NCI-H1930 (cell line): ENCODE measurements at regions not wholly inside any gene's neighbourhood (a gene's known extent, or its start where the extent isn't known, plus 50 kb on each side); places are given as distances from the start of the nearest gene placed in this dataset.
"Not testable (repeated sequence)": the region's sequence is repeated elsewhere in the genome, so short reads cannot be mapped to it uniquely, and the experiment has no call there.

Source experiments
- DNase-seq, 2 experiments: peaks; one replicate each; lab custom pipeline; 2025; lab: John Stamatoyannopoulos, UW

DNA sequence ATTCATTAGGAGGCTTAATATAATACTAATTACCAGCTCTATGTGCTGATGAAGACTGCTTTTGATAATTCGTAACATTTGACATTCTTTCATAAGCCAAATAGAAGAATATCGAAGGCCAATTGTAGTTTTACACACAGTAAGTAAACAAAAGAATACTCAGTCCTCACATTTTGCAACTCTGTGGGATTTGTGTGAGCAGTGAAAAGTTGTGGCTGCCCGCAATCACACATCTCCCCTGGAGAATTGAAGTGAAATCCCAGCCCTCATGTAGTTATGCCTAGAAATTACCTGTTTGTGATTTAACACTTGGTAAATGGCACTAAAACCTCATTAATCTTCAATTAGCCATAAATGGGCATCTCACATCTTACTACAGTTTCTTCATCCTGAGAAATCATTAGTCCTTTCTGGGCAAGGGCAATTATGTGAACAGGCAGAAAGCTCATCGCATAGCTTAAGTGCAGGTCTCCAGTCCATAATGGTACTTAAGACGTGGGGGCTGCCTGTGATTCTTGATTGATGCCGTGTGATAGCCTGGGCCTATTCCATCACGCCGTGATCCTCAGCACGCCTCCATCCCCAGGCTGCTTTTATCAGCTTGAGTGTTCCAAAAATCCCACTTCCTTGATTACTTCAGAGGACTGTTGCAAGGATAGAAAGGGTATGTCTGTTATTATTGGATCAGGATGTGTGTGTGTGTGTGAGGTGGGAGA, 97.9 kb upstream of the METTL14 start:
- no peak for DNase-seq

- DNase-seq = no peak
Observed at GRCh38 chr4:118587946-118588345, 97.2 kb upstream of the METTL14 start.

DNA sequence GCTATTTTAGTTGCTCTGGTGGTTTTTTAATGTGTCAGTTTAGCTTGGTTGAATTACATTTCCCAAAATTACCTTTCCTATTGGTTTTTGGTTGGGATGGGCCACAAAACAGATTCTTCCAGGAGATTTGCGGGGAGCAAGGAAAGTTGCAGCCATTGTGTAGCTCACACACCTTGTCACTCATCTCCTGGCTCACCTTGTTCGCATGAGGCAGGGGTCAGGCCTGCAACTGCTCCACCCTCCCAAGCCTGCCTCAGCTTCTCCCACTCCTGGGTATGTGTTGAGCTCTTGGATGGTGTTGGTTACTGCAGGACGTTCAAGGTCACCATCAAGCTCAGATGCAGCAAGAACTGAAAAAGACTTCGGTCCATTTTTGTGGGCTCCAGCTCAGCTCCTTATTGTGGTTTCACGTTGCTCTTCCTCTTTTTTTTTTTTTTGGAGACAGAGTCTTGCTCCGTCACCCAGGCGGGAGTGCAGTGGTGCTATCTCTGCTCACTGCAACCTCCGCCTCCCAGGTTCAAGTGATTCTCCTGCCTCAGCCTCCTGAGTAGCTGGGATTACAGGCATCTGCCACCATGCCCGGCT, 95.6 kb upstream of the METTL14 start:
- no peak for DNase-seq

GRCh38 chr4:118591339-118592046, 93.7 kb upstream of the METTL14 start:
- DNase-seq = peak; percentile 84 to 95

DNA sequence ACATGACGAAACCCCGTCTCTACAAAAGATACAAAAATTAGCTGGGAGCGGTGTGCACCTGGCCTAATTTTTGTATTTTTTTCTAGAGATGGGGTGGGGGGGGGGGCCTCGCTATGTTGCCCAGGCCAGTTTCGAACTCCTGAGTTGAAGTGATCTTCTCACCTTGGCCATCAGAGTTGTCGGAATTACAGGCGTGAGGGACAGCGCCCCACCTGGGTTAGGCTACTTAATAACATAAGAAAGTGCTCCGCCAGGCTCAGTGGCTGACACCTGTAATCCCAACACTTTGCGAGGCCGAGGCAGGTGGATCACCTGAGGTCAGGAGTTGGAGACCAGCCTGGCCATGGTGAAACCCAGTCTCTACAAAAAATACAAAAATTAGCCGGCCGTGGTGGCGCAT, 92.9 kb upstream of the METTL14 start:
- DNase-seq = not testable (repeated sequence)

- not testable (repeated sequence) for DNase-seq
Observed at GRCh38 chr4:118595883-118596282, 89.3 kb upstream of the METTL14 start.

DNA sequence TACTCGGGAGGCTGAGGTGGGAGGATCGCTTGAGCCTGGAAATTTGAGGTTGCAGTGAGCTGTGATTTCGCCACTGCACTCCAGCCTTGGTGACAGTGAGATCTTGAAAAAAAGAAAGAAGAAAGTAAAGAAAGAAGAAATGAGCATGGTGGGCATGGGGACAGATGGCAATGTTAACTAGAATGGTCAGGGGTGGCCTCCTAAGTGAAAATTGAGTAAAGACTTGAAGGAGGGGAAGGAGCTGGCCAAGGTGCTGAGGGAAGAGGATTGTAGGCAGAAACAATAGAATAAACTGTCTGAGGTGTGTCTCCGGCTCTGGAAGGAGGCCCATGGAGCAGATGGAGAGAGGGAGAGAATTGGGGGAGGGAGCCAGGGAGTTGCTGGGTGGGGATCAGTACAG, 60.1 kb upstream of the METTL14 start:
- DNase-seq = not testable (repeated sequence)

DNA sequence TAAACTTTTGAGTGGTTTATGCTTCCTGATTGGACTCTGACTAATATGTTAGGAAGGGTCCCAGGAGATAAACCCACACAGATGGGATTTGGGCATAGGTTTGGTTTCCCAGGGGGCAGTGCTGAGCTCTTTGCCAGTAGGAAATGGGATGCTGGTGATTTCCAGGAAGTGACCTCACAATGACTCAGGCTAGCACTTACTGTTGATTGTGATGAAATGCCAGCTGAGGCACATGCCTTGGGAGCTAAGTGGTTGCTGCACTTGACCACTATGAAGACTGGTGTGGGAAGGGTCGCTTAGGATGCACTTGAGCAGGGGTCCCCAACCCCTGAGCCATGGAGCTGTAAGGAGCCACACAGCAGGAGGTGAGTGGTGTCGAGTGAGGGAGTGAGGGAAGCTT, 55.5 kb upstream of the METTL14 start:
- DNase-seq = not testable (repeated sequence)

- DNase-seq = not testable (repeated sequence)
Observed at GRCh38 chr4:118630897-118631296, 54.3 kb upstream of the METTL14 start.

DNA sequence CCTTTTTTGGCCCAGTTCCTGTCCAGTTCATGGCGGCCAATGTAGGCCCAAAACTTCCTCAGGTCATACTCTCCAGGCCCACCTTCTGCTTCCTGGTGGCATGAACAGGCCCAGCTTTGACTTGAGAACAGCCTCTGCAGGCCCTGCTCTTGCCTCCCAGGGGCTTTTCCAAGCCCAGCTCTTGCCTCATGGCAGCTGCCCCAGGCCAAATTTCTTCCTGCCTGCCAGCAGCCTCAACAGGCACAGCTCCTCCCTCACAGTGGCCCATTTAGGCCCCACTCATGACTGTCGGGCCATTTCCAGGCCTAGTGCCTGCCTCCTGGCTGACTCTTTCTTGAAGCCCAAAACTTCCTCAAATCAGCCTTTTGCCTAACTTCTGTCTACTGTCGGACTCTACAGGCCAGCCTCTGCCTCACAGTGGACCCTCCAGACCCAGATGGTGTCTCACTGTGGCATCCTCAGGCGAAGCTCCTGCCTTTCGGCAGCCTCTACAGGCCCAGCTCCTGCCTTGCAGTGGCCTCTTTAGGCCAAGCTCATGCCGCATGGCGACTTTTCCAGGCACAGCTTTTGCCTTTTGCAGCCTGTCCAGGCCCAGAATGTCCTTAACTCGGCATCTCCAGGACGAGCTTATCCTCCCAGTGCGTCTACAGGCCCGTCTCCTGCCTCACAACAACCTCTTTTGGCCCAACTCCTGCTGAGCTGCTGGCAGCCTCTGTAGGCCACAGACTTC, 53.7 kb upstream of the METTL14 start:
- DNase-seq = not testable (repeated sequence)

GRCh38 chr4:118633476-118633875, 51.7 kb upstream of the METTL14 start:
- not testable (repeated sequence) for DNase-seq

DNA sequence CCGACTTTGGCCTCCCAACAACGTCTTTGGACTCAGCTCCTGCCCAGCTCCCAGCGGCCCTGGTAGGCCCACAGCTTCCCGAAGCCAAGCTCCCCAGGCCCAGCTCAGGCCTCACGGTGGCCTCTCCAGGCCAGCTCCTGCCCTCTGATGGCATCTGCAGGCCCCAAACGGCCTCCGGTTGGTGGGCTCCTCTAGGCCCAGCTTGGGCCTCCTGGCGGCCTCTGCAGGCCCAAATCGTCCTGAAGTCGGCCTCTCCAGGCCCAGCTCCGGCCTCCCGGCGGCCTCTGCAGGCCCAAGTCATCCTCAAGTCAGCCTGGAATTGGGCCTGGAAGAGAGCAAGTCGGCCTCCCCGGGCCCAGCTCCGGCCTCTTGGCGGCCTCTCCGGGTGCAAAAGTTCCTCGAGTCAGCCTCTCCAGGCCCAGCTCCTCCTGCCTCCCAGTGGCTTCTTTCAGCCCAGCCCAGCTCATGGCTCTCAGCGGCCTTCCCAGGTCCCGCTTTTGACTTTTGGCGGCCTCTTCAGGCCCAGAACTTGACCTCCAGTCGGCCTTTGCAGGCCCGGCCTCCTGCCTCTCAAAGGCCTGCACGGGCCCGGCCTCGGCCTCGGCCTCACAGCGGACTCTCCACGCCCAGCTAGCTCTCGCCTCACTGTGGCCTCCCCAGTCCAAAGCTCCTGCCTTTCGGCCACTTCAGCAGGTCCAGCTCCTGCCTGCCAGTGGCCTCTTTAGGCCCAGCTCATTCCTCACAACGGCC, 50.9 kb upstream of the METTL14 start:
- not testable (repeated sequence) for DNase-seq
